H1 (cell line): ENCODE measurements at regions not wholly inside any gene's neighbourhood (a gene's known extent, or its start where the extent isn't known, plus 50 kb on each side); places are given as distances from the start of the nearest gene placed in this dataset.

Source experiments
- CBX5 ChIP-seq: fragments of 300-800, 300-1000 bp; sonication (generic); IDR thresholded peaks from 2 replicates; pipeline ENCODE4 v1.7.1; 2016; ENCODE audit warnings: antibody characterized with exemption, low read length, low read depth
- EP300 ChIP-seq, 2 experiments: IDR thresholded peaks; 1 replicate in 1 of 2; 2 replicates in 1 of 2; pipeline ENCODE4 v1.6.1; 2011 to 2012; ENCODE audit warnings: low read depth in 2 of 2, low read length in 2 of 2, mild to moderate bottlenecking in 2 of 2, borderline replicate concordance in 1 of 2, inconsistent platforms in 1 of 2, moderate library complexity in 1 of 2
- GTF2F1 ChIP-seq: IDR thresholded peaks from 2 replicates; pipeline ENCODE4 v1.6.1; 2012; ENCODE audit warnings: low read depth, low read length, improper control_type of control experiment, borderline replicate concordance
- RXRA ChIP-seq: IDR thresholded peaks from 2 replicates; pipeline ENCODE4 v1.6.1; 2011; ENCODE audit warnings: low read depth, mild to moderate bottlenecking, low read length, moderate library complexity; ENCODE audit not compliant: insufficient read depth
- TF ChIP-seq, protein P1 (sequence below), 3 experiments: IDR thresholded peaks; 1 replicate in 2 of 3; 2 replicates in 1 of 3; pipeline versions ENCODE4 v1.5.1 to v1.6.1; 2011; ENCODE audit warnings: low read length in 3 of 3, mild to moderate bottlenecking in 3 of 3, inconsistent platforms in 2 of 3, low read depth in 1 of 3, moderate library complexity in 1 of 3; ENCODE audit not compliant: insufficient read depth in 1 of 3; ENCODE audit errors: control extremely low read depth in 1 of 3

- TF ChIP-seq CBX5 (no peak), RXRA (no peak), GTF2F1 (no peak), EP300 (IDR thresholded peaks at IDR 0.05; ENCODE audit: borderline replicate concordance in 1 of 2, low read depth in 2 of 2, low read length in 2 of 2) (no peak)
- TF ChIP-seq, protein P1, sequence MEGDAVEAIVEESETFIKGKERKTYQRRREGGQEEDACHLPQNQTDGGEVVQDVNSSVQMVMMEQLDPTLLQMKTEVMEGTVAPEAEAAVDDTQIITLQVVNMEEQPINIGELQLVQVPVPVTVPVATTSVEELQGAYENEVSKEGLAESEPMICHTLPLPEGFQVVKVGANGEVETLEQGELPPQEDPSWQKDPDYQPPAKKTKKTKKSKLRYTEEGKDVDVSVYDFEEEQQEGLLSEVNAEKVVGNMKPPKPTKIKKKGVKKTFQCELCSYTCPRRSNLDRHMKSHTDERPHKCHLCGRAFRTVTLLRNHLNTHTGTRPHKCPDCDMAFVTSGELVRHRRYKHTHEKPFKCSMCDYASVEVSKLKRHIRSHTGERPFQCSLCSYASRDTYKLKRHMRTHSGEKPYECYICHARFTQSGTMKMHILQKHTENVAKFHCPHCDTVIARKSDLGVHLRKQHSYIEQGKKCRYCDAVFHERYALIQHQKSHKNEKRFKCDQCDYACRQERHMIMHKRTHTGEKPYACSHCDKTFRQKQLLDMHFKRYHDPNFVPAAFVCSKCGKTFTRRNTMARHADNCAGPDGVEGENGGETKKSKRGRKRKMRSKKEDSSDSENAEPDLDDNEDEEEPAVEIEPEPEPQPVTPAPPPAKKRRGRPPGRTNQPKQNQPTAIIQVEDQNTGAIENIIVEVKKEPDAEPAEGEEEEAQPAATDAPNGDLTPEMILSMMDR (IDR thresholded peaks at IDR 0.05; ENCODE audit: control extremely low read depth in 1 of 3, insufficient read depth in 1 of 3, low read depth in 1 of 3, low read length in 3 of 3): no peak
Measured at GRCh38 chr3:194798486-194798885, 112.8 kb downstream of the FAM43A start.
